HG03558 (cell line): ENCODE measurements at regions not wholly inside any gene's neighbourhood (a gene's known extent, or its start where the extent isn't known, plus 50 kb on each side); places are given as distances from the start of the nearest gene placed in this dataset.

Source experiments
- ATAC-seq: cut with Tn5 transposase; IDR thresholded peaks from one replicate; pipeline ENCODE4 v1.9.1; 2021; ENCODE audit warnings: moderate number of reproducible peaks; ENCODE audit not compliant: unreplicated experiment; ENCODE audit errors: extremely low read depth

GRCh38 chr6:141151710-141152417 lies 980.9 kb upstream of the GJE1 start:
- ATAC-seq: no peak

GRCh38 chr6:141141870-141142269 lies 990.9 kb upstream of the GJE1 start:
- no peak for ATAC-seq

- ATAC-seq: no peak
These were observed 991.8 kb upstream of the GJE1 start for GRCh38 chr6:141140905-141141304.

GRCh38 chr6:141139461-141139860 lies 993.3 kb upstream of the GJE1 start:
- no peak for ATAC-seq

- no peak for ATAC-seq
These were observed 998.0 kb upstream of the GJE1 start for GRCh38 chr6:141134723-141135122.

- no peak for ATAC-seq
These were observed 998.9 kb upstream of the GJE1 start for GRCh38 chr6:141133836-141134235.

GRCh38 chr6:141133346-141133745 lies 999.4 kb upstream of the GJE1 start:
- ATAC-seq: no peak

GRCh38 chr6:141131616-141132015 lies 1001.1 kb upstream of the GJE1 start:
- ATAC-seq: no peak

- ATAC-seq: no peak
These were observed 1009.2 kb upstream of the GJE1 start for GRCh38 chr6:141123497-141123896.

GRCh38 chr6:141123049-141123448 lies 1009.7 kb upstream of the GJE1 start:
- ATAC-seq: no peak

GRCh38 chr6:141118991-141119390 lies 1013.7 kb upstream of the GJE1 start:
- ATAC-seq: no peak

GRCh38 chr6:141117874-141118273 lies 1014.9 kb upstream of the GJE1 start:
- no peak for ATAC-seq

GRCh38 chr6:141110481-141110880 lies 1022.2 kb upstream of the GJE1 start:
- no peak for ATAC-seq

- no peak for ATAC-seq
These were observed 1025.0 kb upstream of the GJE1 start for GRCh38 chr6:141107591-141108160.

GRCh38 chr6:141105481-141105880 lies 1027.2 kb upstream of the GJE1 start:
- ATAC-seq: no peak

- no peak for ATAC-seq
These were observed 1029.5 kb upstream of the GJE1 start for GRCh38 chr6:141103246-141103645.

- no peak for ATAC-seq
These were observed 1035.3 kb upstream of the GJE1 start for GRCh38 chr6:141097471-141097870.

GRCh38 chr6:141095308-141095707 lies 1037.4 kb upstream of the GJE1 start:
- ATAC-seq: no peak

- no peak for ATAC-seq
These were observed 1044.6 kb upstream of the GJE1 start for GRCh38 chr6:141088171-141088570.

GRCh38 chr6:141077355-141078333 lies 1055.1 kb upstream of the GJE1 start:
- peak; percentile 66 for ATAC-seq

GRCh38 chr6:141057761-141058160 lies 1075.0 kb upstream of the GJE1 start:
- no peak for ATAC-seq
